Loucy (cell line): ENCODE measurements at regions not wholly inside any gene's neighbourhood (a gene's known extent, or its start where the extent isn't known, plus 50 kb on each side); places are given as distances from the start of the nearest gene placed in this dataset.
"Not testable (repeated sequence)": the region's sequence is repeated elsewhere in the genome, so short reads cannot be mapped to it uniquely, and the experiment has no call there.

Source experiments
- H2AFZ ChIP-seq: fragments of 200-600 bp; sonication (generic); 2 replicates; pipeline ENCODE4 v1.6.0; 2016; ENCODE audit warnings: antibody characterized with exemption, mild to moderate bottlenecking, low read length, moderate library complexity
- H3F3A ChIP-seq: fragments of 200-600 bp; 2 replicates; pipeline ENCODE4 v1.6.0; 2016; ENCODE audit warnings: antibody characterized with exemption, low read depth, mild to moderate bottlenecking
- H3K27me3 ChIP-seq: fragments of 200-600 bp; sonication (generic); 2 replicates; pipeline ENCODE4 v1.6.1; 2014; ENCODE audit warnings: low read length, mild to moderate bottlenecking; ENCODE audit not compliant: insufficient read depth, poor library complexity, severe bottlenecking
- H3K36me3 ChIP-seq: fragments of 200-600 bp; sonication (generic); 2 replicates; pipeline ENCODE4 v1.6.1; 2016; ENCODE audit warnings: low read length; ENCODE audit not compliant: insufficient read depth
- H3K4me1 ChIP-seq: fragments of 200-600 bp; sonication (generic); 2 replicates; pipeline ENCODE4 v1.5.1; 2014; ENCODE audit warnings: low read length, mild to moderate bottlenecking; ENCODE audit not compliant: insufficient read depth, poor library complexity, severe bottlenecking
- H3K4me2 ChIP-seq: fragments of 200-600 bp; sonication (generic); 2 replicates; pipeline ENCODE4 v1.6.0; 2014; ENCODE audit warnings: antibody characterized with exemption, low read length, low read depth, mild to moderate bottlenecking; ENCODE audit not compliant: poor library complexity, severe bottlenecking
- H3K4me3 ChIP-seq: fragments of 200-600 bp; sonication (generic); 2 replicates; pipeline ENCODE4 v1.5.1; 2014; ENCODE audit warnings: low read length, mild to moderate bottlenecking, mixed read lengths; ENCODE audit not compliant: poor library complexity, severe bottlenecking
- H3K79me2 ChIP-seq: fragments of 200-600 bp; sonication (generic); 2 replicates; pipeline ENCODE4 v1.6.1; 2014; ENCODE audit warnings: low read length; ENCODE audit not compliant: insufficient read depth
- H3K9ac ChIP-seq: fragments of 200-600 bp; sonication (generic); 2 replicates; pipeline ENCODE4 v1.6.0; 2014; ENCODE audit warnings: mild to moderate bottlenecking, low read depth, low read length, moderate library complexity; ENCODE audit not compliant: poor library complexity, severe bottlenecking
- H3K9me2 ChIP-seq: fragments of 200-600 bp; sonication (generic); replicated peaks from 2 replicates; pipeline ENCODE4 v1.6.1; 2016; ENCODE audit warnings: low read depth, low read length, mixed read lengths
- H3K9me3 ChIP-seq: fragments of 200-600 bp; sonication (generic); 2 replicates; pipeline ENCODE4 v1.6.1; 2014; ENCODE audit warnings: mild to moderate bottlenecking, antibody characterized with exemption, low read length, low read depth; ENCODE audit not compliant: insufficient read depth
- H4K20me1 ChIP-seq: fragments of 200-600 bp; sonication (generic); 2 replicates; pipeline ENCODE4 v1.6.0; 2014; ENCODE audit warnings: antibody characterized with exemption, low read length, mild to moderate bottlenecking; ENCODE audit not compliant: insufficient read depth, poor library complexity, severe bottlenecking
- CTCF ChIP-seq: fragments of 200-600 bp; sonication (generic); conservative IDR thresholded peaks from 2 replicates; pipeline ENCODE4 v1.5.1; 2014; ENCODE audit warnings: mild to moderate bottlenecking, antibody characterized with exemption, low read length
- EZH2phosphoT487 ChIP-seq: fragments of 200-600 bp; IDR thresholded peaks from 2 replicates; pipeline ENCODE4 v1.6.1; 2018; ENCODE audit warnings: antibody characterized with exemption, mild to moderate bottlenecking, moderate library complexity, borderline replicate concordance

DNA sequence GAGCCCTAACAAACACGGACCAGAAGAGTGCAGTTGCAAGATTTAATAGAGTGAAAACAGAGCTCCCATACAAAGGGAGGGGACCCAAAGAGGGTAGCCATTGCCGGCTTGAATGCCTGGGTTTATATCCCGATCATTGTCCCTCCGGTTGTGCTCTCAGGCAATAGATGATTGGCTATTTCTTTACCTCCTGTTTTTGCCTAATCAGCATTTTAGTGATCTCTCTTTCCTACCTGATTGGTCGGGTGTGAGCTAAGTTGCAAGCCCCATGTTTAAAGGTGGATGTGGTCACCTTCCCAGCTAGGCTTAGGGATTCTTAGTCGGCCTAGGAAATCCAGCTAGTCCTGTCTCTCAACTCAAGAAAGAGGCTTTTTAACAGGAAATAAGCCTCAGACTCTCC, 186.9 kb upstream of the TBX22 start:
- H2AFZ ChIP-seq, H3K4me2 ChIP-seq, H3K9me2 ChIP-seq, H3K4me1 ChIP-seq, H3K27me3 ChIP-seq, H3K79me2 ChIP-seq, H3K4me3 ChIP-seq, H4K20me1 ChIP-seq, H3K9me3 ChIP-seq, H3F3A ChIP-seq, H3K9ac ChIP-seq, H3K36me3 ChIP-seq: not testable (repeated sequence)

GRCh38 chrX:79850114-79850513, 164.4 kb upstream of the TBX22 start:
- not testable (repeated sequence) for H4K20me1 ChIP-seq, H3K9me3 ChIP-seq, H3K9ac ChIP-seq, H3K36me3 ChIP-seq, H3K27me3 ChIP-seq, H3K4me2 ChIP-seq, H3K4me3 ChIP-seq, H2AFZ ChIP-seq, H3K9me2 ChIP-seq, H3F3A ChIP-seq, H3K79me2 ChIP-seq, H3K4me1 ChIP-seq
- peak; percentile 32 for TF ChIP-seq CTCF

GRCh38 chrX:79854469-79854868, 160.1 kb upstream of the TBX22 start:
- TF ChIP-seq EZH2phosphoT487 = no peak
- no peak for TF ChIP-seq CTCF
- H3K36me3 ChIP-seq = no peaks in the 10 kb centered on the region
- H3K4me2 ChIP-seq = no peak overlapping the region
- no peaks in the 10 kb centered on the region for H3K9me2 ChIP-seq
- H3K9ac ChIP-seq = no peak overlapping the region
- no peak overlapping the region for H2AFZ ChIP-seq
- H3K27me3 ChIP-seq = no peaks in the 10 kb centered on the region
- H3K4me1 ChIP-seq = no peaks in the 10 kb centered on the region
- H3K9me3 ChIP-seq = no peaks in the 10 kb centered on the region
- H3K79me2 ChIP-seq = no peaks in the 10 kb centered on the region
- H3K4me3 ChIP-seq = no peak overlapping the region
- H3F3A ChIP-seq = no peaks in the 10 kb centered on the region
- H4K20me1 ChIP-seq = no peaks in the 10 kb centered on the region
